ENCODE measurements at regions not wholly inside any gene's neighbourhood (a gene's known extent, or its start where the extent isn't known, plus 50 kb on each side); places are given as distances from the start of the nearest gene placed in this dataset.
A peak's percentile ranks its signal among the peaks of the same experiment; 100 is the strongest.

- no peak for DNase-seq
Observed at GRCh38 chr11:105324156-105324555, 184.6 kb upstream of the CARD18 start.

GRCh38 chr11:105321696-105322095, 182.1 kb upstream of the CARD18 start:
- DNase-seq = no peak

- DNase-seq = no peak
Observed at GRCh38 chr11:105315287-105315686, 175.7 kb upstream of the CARD18 start.

- no peak for DNase-seq
Observed at GRCh38 chr11:105312266-105312665, 172.7 kb upstream of the CARD18 start.

- DNase-seq = peak; percentile 19
Observed at GRCh38 chr11:105298630-105299029, 159.1 kb upstream of the CARD18 start.

GRCh38 chr11:105298174-105298573, 158.6 kb upstream of the CARD18 start:
- no peak for DNase-seq

GRCh38 chr11:105297463-105297862, 157.9 kb upstream of the CARD18 start:
- DNase-seq = peak; percentile 76

GRCh38 chr11:105296806-105297205, 157.2 kb upstream of the CARD18 start:
- no peak for DNase-seq

GRCh38 chr11:105296386-105296785, 156.8 kb upstream of the CARD18 start:
- DNase-seq = no peak

- DNase-seq = no peak
Observed at GRCh38 chr11:105282658-105283057, 143.1 kb upstream of the CARD18 start.

- no peak for DNase-seq
Observed at GRCh38 chr11:105274631-105275030, 135.1 kb upstream of the CARD18 start.

- no peak for DNase-seq
Observed at GRCh38 chr11:105273660-105274280, 134.2 kb upstream of the CARD18 start.

- DNase-seq = no peak
Observed at GRCh38 chr11:105269862-105270261, 130.3 kb upstream of the CARD18 start.

GRCh38 chr11:105268404-105269062, 129.0 kb upstream of the CARD18 start:
- DNase-seq = no peak

GRCh38 chr11:105265845-105266244, 126.3 kb upstream of the CARD18 start:
- peak; percentile 36 for DNase-seq

- no peak for DNase-seq
Observed at GRCh38 chr11:105260976-105261375, 121.4 kb upstream of the CARD18 start.

GRCh38 chr11:105245781-105246315, 106.3 kb upstream of the CARD18 start:
- peak; percentile 33 for DNase-seq

GRCh38 chr11:105244160-105244825, 104.7 kb upstream of the CARD18 start:
- DNase-seq = peak; percentile 94

- DNase-seq = peak; percentile 52
Observed at GRCh38 chr11:105241136-105241535, 101.6 kb upstream of the CARD18 start.

GRCh38 chr11:105236664-105237063, 97.1 kb upstream of the CARD18 start:
- peak; percentile 89 for DNase-seq

- no peak for DNase-seq
Observed at GRCh38 chr11:105233285-105233684, 93.7 kb upstream of the CARD18 start.

- no peak for DNase-seq
Observed at GRCh38 chr11:105232021-105232420, 92.5 kb upstream of the CARD18 start.

GRCh38 chr11:105230586-105230985, 91.0 kb upstream of the CARD18 start:
- no peak for DNase-seq

GRCh38 chr11:105229761-105230160, 90.2 kb upstream of the CARD18 start:
- DNase-seq = no peak

All from fibroblast of skin of right quadriceps (primary cell).